A204.1 (cell line): ENCODE measurements at regions not wholly inside any gene's neighbourhood (a gene's known extent, or its start where the extent isn't known, plus 50 kb on each side); places are given as distances from the start of the nearest gene placed in this dataset.

Experiments
- FAIRE-seq: peaks from 2 replicates; lab custom pipeline; 2012; peaks lifted over from hg19 to GRCh38; lab: Jason Lieb, UNC

DNA sequence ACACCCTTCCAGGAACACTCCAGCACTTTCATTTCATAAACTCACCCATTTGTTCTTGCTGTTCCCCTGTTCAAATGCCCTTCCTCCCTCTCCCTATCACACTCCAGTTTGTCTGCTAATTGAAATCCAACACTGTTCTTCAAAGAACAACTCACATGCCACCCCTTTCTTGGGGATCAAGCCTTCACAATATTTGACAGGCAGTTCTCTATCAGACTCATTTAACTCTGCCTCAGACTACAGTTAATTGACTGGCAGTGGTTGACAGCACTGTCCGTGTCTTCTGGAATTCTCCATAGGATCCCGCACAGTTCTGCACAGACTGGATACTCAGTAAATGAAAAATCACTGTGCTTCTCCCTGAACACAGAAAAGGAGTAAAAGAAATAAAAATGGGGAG lies 87.8 kb downstream of the PMP22 start:
- FAIRE-seq = no peak

DNA sequence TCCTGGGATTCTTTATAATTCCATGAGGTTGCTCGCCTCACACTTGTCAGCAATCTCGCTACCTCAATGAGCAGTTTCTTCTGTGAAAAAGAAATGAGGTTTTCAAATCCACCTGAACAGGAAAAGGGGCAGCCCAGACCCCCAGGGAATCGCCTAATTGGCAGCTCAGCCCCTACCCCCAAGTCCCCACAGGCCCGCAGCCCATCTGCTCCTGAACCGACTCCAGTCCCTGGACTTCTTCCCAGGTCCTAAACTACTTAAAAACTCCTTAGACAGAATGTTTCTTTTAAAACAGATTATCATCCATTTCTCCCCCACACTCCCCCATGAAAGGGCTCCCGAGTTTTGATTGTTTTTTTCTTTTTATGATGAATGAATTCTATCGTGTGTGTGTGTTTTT lies 89.8 kb downstream of the PMP22 start:
- no peak for FAIRE-seq

DNA sequence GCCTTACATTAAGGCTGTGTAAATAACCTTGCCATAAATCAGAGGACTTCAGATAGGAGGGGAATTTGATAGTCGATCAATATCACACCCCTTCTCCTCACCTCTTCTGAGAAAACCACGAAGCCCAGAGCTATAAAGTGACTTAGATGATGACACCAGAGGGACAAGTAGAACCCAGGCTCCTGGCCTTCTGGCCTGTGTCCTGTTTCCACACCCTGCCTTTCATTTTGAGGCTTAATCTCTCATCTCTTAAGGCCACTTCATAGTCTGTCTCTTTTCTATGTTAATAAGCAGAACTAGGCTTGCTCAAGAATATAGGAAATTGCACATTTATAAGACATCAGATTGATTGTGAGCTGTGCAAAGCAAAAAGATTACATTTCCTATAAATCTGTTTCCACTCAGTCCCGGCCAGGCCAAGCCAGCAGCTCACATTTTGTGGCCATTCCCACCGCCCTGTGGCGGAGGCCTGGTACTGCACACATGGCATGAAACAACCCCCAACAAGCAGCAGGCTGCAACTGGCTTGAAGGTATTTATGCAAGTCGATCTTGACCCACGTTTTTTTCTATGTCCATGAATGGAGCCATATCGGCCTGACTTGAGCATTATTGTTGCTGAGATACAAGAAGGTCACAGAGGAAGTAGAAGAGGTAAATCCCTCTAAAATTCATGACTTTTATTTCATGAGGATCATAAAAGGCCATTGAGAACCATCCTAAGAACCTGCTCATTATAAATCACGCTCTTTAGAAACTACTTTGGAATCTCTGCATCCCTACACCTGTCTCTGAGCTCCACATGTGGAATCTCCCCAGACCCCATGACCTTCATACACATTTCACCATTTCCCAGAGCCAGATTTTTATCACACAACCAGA lies 93.7 kb downstream of the PMP22 start:
- FAIRE-seq = peak; percentile 61

DNA sequence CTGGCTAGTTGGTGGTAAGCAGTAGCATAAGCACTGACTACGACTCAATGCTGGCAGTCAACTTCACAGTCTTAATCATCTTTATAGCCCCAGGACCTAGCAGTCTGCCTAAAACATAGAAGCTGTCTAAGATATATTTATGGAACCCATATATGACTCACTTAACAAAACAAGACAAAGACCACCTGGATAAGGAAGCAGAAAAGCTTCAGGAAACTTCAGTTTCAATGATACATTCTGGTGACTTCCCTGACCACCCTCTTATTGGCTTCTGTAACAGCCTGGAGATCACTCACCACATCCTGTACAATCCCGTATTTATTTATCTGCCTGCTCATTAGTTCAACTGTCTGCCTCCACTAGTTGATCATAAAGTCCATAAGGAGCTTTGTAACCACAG lies 95.5 kb downstream of the PMP22 start:
- no peak for FAIRE-seq

DNA sequence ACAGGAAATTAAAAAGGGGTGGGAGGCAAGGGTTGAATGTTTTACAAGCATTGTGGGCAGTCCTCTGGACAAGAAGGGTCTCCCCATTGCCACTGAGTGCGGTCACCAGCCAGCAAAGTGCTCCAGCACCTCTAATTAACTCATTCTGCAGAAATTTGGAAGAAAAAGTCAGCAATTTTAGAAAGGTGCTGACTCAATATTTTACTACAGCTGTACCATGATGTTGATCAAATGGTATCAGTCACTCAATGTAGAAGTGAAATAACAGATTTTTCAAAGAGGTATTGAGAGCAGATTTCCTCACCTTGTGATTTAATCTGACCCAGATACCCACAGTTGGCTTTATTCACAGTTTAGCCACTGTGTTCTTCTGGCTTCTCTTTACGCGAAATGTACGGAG lies 96.7 kb downstream of the PMP22 start:
- FAIRE-seq = no peak

DNA sequence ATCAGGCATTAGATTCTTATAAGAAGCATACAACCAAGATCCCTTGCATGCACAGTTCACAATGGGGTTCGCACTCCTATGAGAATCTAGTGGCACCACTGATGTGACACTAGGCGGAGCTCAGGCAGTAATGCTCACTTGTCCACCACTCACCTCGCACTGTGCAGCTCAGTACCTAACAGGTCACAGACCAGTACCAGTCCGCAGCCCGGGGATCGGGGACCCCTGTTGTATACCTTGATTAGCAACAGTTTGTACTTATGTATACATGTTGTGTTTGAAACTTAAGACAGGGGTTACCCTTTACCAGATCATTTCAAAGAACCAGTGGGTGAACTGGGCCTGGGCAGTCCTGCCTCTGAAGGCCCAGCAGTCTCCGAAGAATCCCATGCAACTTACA lies 103.7 kb downstream of the PMP22 start:
- FAIRE-seq = no peak

DNA sequence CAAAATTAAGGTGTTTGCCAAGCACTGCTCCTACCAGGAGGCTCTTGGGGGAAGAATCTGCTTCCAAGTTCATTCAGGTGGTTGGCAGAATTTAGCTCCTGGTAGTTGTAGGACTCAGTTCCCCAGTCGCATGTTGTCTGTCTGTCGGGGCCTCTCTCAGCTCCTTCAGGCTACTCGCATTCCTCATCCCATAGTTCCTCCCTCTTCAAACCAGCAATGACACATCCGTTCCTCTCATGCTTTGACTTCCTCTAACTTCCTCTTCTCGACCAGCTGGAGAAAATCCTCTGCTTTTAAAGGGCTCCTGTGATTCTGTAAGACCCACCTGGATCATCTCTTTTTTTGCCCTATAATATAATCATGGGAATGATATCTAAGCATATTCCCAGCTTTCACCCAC lies 108.1 kb downstream of the PMP22 start:
- FAIRE-seq = no peak

DNA sequence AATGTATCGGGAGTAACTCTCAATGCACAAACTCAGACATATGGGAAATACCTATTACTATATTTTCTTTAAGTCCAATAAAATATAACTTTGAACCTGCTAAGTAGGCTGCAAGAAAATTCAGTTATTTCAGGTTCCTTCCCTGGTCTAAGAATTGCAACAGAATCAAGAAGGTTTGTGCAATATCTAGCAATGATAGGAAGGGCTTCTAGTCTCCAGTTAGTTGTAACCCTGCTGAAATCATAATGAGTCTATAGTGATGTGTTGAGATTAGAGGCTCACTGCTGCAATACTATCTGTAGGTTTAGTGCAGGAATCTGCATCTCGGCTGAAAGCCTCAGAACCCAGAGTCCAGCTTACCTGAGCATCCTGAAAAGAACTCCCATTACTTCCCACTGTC lies 110.5 kb downstream of the PMP22 start:
- no peak for FAIRE-seq

DNA sequence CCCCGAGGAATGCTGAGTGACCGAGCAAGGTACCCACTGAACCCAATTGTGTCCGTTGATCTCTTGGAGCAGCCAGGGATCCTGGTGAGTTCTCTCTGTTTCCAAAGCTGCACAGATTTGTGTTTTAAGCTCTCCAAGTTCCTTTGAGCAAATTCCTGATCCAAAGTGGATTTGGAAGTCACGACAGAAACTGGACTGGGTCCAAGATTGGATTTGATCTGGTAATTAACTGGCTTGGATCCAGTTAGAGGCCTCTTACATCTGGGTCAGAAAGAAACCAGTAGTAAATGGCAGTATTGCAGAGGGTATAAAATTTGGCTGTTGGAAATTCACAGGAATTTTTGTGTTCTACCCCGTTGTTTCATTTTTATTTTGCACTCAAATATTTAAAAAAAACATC lies 119.5 kb downstream of the PMP22 start:
- no peak for FAIRE-seq

DNA sequence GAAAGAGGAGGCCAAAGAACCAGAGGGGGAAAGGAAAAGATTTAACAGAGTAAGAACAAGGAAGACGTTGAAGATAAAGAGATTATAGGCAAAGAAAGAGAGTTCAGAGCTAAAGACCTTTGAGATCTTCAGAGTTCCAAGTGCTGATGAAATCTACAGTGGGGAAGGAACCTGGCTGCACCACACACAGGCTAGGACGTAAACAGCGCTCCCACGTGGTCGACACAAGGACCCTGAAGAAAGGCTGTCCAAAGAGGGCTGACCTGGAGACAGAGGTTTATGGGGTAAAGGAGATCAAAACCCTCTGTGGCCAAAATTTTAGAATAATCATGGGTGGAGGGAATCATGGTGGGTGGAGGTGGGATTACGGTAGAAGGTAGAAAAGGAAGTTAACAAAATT lies 121.6 kb downstream of the PMP22 start:
- FAIRE-seq = no peak

DNA sequence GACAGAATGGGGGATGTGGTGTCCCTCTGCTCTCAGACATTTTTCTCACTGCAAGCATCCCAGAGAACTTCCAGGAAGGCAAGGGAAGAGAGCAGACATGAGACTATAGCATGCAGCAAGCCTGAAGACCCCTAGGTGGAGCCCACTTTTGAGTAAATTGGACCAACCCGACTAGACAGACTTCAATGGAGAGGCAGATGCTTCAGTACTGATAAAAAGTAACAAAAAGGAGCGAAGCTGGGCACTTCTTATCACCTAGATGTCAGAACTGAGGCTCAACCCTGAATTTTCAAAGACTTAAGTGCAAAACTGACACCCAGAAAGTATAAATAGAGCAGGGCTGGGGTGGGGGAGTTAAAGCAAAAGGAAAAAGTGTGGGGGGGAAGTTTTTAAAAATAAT lies 130.8 kb downstream of the PMP22 start:
- FAIRE-seq = no peak

DNA sequence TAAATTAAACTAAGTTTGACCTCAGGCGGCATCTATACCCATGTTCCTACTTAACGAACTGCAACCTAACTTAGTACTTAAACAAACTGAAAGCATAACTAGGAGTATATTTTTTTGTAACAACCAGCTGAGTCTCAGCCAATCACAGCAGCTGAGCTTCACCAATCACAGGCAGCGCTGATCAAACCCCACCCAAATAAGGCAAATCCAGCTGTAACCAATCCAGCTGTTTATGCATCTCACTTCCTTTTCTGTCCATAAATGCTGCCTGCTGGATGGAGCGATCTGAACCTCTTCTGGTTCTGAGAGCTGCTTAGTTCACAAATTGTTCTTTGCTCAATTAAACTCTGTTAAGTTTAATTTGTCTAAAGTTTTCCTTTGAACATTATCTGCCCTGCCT lies 131.3 kb downstream of the PMP22 start:
- no peak for FAIRE-seq

DNA sequence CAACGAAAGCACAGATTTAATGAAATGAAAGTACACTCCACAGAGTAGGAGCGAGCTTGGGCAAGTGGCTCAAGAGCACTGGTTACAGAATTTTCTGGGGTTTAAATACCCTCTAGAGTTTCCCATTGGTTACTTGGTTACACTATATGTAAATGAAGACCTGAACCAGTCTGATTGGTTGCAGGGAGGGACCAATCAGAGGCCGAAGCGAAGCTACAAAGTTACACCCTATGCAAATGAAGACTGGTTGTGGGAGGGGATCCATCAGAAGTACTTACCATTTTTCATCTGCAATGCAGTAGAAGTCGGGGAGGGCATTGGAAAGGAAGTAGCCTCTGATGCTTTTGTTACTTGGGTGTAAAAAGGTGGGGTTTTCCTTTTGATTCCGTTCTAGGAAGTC lies 132.0 kb downstream of the PMP22 start:
- FAIRE-seq = no peak

DNA sequence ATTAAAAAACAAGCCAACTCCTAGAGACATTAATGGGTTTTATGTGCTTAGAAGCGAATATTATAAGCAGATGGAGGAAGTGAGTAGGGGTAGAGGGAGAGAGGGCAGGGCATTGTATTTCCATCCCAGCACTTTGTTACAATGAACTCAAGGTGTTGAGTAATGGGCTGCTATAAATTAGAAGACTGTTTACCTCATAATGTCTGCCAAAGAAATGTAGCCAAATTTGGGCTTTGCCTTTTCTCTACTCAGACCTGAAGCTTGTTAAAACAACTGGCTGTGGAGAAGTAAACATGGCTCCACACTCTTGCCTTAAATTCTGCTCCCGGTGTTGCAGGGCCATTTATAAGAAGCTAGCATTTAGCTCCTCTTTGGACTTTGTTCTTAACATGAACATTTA lies 134.7 kb downstream of the PMP22 start:
- no peak for FAIRE-seq

DNA sequence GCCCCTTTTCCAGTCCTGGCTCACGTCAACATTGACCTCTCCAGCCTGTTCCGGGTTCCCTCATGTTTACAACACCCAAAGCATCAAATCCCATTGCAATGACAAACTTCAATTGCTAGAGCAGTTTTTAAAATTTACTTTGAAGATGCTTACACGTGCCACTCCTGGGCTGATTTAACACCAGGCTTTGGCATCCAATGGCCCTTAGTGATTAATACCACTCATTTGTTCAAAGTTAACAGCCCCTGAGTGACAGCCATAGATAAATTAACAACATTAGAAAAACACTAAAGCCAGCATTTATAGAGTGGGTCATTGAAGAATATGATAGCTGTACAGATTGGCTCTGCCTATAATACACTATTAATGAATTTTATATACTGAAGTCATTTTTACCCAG lies 135.1 kb downstream of the PMP22 start:
- FAIRE-seq = no peak

DNA sequence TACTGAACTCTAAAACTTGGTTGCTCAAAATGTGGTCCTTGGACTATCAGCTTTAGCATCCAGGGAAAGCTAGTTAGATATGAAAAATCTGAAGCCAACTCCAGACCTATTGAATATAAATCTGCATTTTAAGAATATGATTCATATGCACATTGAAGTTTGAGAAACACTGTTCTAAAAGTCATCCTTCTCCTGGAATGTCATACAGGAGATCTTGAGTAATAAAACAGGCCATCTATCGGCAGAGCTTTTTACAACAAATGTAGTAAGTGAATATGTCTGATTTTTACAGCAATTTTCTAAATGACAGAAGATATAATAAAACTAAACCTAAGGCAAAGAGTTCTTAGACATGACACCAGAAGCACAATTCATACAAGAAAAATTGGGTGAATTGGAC lies 140.4 kb downstream of the PMP22 start:
- FAIRE-seq = peak; percentile 9

DNA sequence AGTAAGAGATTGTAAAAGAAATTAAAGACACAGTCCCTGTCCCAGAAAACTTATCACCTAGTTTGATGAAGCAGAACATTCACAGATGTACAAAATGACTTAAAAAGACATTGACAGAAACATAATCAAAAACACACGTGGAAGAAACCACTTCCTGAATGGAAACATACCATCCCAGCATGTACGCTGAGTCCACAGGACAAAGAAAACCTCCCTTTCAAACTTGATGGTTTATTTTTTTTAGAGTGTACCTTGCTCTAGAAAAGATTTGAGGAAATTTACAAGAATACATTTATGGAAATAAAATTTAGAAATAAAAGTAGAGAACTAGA lies 140.9 kb downstream of the PMP22 start:
- no peak for FAIRE-seq

DNA sequence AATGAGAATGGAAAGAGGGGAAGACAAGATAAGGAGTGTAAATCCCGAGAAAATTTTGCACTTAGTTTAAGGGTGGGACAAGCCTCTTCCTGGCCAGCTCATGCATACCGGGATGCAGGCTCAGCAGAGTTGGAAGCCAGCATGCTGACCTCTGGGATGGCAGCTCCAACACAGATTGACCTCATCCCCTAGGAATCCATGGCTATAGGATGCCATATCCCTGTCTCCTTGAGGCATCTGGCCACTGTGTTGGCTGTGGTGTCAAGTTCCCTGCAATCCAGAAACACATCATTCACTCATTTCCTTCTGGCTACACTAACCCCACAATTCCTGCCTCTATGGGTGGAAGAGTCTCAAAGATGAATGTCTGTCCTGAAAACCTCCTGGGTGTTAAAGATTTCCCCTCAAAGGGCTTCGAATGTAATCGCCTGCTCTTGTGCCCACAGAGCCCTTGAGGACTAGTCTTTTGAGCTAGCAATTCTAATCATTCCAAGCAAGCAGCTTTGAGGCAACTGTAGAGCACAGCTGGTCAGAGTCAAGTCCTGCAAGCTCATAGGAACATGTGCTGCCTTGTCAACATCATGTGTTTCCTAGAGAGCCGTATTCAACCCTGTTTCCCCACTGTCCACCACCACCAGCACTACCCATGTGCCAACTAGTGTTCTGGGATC lies 141.4 kb downstream of the PMP22 start:
- FAIRE-seq = no peak

DNA sequence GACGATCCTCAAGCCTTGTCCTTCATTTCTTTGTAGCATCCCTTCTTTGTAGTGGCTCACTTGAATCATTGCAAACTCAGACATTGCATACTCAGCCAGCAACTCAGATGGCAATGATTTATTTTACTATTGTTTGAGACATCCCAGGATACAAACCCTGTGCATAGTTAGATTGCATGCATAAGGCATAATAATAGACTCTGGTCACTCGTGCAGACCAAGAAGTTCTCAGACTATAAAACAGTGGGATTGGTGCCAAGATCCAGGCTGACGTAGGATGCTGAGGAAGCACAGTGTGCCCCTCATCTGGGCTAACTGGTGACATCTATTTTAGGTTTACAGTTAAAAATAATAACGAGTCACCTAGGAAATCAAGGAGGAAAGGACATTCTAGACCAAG lies 142.3 kb downstream of the PMP22 start:
- FAIRE-seq = no peak

DNA sequence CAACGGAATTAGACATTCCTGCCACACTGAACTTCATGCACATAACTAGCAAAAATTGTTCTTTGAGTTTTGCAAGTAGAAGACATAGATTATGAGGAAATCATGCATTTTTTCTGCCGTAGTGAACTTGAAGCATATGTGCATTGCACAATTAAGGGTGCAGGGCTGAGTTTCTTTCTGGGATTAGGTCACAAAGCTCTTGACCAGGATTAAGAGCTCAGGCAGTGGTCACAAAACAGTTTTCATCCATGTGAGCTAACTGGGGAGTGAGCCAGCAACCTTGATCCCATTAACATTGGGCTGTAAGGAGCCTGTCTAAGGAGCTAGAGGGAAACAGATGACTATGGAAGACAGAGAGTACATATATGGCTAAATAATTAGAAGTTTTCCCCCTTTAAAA lies 143.7 kb downstream of the PMP22 start:
- no peak for FAIRE-seq

DNA sequence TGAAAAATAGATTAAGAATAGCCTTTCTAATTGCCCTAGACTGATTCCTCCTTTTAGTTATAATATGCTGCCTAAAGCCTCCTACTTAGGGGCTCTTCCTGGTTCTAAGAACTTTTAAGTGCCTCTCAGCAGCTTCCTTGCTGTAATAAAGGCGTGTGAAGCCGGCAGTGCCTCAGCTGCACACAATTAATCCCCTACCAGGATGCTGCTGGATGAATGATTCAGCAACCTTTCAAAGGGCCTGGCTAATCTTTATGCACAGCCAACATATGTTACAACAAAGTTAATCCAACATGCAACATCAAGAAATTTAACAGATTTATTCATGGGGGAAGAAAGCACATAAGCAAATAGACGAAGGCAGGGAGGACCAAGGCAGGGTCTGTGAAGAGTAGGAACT lies 145.2 kb downstream of the PMP22 start:
- no peak for FAIRE-seq

DNA sequence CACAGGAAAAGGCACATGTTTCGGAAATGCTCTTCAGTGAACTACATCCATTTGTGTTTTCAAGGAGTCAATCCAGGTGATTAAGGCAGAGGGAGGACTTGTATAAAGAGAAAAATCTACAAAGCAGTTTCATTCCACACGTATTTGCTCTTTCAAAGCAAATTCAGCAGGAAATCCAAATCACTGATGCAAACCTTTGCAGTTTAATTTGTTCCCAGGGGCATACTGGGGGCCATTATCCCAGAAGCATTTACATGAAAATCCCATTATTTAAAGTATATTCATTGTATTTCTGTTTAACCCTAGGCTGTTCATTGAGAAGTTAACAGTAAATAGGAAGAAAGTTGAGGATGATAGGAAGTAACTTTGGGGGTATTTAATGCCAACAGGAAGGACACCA lies 147.9 kb downstream of the PMP22 start:
- FAIRE-seq = no peak

DNA sequence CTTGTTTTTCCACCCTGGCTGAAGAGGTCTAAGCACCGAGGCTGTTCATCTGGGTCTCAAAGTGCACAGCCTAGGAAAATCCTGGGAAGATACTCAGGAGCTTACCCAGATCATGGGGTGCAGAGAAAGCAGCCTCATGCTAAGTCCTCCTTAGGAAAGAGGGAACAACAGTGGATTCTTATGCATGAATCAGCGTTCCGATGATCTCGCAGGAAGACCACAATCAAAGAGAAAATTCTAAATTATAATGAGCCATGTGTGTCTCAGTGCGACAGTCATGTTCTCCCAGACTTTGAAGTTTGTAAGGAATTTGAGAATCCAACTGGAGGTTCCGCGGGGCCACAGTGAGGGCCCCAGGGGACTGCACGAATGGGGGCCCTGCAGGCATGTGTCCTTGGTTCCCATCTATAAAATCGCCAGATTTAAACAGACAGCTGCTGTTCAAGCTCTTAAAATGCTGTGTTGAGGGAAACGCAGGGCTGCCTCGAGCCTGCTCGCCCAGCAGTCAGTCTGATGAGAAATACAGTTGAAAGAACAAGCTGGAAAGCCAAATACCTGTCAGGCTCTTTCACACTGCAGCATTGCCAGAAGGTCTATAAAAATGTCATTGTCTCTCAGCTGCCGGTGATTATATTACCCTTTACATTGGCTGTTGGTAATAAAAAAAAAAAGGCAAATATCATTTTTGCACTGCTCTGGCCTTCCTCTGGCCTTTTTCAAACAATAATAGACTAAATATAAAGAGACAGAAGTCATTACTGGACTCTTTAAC lies 152.1 kb downstream of the PMP22 start:
- no peak for FAIRE-seq
